AG08395 (cell line): ENCODE measurements at regions not wholly inside any gene's neighbourhood (a gene's known extent, or its start where the extent isn't known, plus 50 kb on each side); places are given as distances from the start of the nearest gene placed in this dataset.
"Not testable (repeated sequence)": the region's sequence is repeated elsewhere in the genome, so short reads cannot be mapped to it uniquely, and the experiment has no call there.

Experiments
- DNase-seq: peaks from one replicate; pipeline ENCODE4 v3.0.0; 2012; ENCODE audit warnings: mixed read lengths, low spot score

GRCh38 chr6:119449331-119450156 lies 100.0 kb upstream of the MAN1A1 start:
- no peak for DNase-seq

- no peak for DNase-seq
Observed at GRCh38 chr6:119447921-119448320, 98.4 kb upstream of the MAN1A1 start.

DNA sequence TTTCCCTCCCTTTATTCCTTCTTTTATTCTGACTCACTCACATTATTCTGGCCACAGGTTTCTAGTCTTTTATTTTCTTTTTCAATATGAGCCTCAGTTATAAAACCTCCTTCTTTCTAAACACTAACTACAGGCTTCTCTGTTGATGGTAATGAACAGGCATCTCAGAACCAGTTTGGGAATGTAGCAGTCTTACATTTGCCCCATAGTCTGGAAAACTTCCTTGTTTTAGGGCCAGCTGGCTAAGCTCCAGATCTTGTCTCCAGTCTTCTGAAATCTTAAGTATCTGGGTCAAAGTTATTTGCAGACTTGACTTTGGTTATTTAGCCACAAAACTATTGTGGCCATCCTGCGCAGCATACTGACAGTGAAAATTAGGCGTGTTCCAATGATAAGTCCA lies 97.0 kb upstream of the MAN1A1 start:
- peak; percentile 50 for DNase-seq

- peak; percentile 45 for DNase-seq
Observed at GRCh38 chr6:119446115-119446554, 96.6 kb upstream of the MAN1A1 start.

- no peak for DNase-seq
Observed at GRCh38 chr6:119445666-119446065, 96.1 kb upstream of the MAN1A1 start.

DNA sequence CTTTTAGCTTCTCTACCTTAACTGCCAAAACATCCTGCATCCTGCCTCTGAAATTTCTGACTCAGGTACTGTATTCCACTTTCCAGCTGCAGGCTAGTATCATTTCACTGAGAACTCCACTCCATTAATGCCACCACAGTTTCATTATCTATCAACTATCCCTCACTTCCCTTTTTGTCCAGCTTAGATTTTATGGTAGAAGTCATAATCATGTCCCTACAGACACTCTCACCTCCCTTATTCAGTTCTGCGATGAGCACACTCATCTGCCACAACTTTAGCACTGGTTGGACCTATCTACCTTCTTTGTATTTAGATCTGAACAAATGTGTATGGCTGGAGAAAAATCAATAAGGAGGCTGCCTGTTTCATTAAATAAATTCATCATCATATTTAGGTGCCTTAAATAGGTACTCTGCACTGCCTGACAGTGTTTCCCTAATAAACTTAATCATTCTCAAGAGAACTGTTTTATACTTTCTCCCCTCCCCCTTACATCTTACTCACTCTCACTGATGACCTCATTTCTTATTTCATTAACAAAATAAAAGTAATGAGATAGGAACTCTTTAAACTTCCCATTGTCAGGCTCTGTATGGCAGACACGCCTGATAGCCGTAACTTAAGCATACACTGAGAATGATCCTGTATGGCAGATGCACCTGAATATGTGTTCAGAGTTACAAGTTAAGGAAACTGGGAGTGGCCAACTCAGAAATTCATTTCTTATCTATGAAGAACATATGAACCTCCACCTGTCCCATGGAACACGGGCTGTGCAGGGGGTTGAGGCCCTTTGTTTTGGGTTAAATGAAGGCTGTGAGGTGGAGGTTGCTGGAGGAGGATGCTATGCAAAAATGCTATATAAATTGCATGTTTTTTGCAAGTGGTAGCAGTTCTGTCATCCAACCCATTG lies 95.3 kb upstream of the MAN1A1 start:
- no peak for DNase-seq

DNA sequence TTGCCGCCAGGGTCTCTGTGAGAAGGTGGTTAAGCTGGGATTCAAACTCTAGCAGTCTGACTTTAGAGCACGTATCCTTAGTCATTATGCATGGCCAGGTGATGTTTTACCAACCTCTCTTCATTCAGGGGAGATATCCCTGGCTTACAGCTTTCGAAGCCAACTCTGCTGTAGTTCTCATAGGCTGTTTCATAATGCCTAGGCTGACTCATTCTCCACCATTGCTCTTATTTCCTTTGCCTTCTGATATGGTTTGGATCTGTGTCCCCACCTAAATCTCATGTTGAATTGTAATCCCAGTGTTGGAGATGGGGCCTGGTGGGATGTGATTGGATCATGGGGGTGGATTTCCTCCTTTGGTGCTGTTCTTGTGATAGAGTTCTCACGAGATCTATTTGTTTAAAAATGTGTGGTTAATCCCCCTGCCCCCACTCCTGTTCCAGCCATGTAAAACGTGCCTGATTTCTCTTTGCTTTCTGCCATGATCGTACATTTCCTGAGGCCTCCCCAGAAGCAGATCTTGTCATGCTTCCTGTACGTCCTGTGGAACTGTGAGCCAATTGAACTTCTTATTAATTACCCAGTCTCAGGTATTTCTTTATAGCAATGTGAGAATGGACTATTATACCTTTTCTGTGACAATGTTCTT lies 94.6 kb upstream of the MAN1A1 start:
- no peak for DNase-seq

GRCh38 chr6:119442776-119443184 lies 93.2 kb upstream of the MAN1A1 start:
- no peak for DNase-seq

DNA sequence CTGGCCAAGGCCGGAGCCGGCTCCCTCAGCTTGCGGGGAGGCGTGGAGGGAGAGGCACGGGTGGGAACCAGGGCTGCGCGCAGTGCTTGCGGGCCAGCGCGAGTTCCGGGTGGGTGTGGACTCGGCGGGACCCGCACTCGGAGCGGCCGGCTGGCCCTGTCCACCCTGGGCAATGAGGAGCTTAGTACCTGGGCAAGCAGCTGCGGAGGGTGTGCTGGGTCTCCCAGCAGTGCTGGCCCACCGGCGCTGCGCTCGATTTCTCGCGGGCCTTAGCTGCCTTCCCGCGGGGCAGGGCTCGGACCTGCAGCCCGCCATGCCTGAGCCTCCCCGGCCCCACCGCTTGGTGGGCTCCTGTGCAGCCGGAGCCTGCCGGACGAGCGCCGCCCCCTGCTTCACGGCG lies 91.4 kb upstream of the MAN1A1 start:
- no peak for DNase-seq

GRCh38 chr6:119436583-119436982 lies 87.0 kb upstream of the MAN1A1 start:
- no peak for DNase-seq

DNA sequence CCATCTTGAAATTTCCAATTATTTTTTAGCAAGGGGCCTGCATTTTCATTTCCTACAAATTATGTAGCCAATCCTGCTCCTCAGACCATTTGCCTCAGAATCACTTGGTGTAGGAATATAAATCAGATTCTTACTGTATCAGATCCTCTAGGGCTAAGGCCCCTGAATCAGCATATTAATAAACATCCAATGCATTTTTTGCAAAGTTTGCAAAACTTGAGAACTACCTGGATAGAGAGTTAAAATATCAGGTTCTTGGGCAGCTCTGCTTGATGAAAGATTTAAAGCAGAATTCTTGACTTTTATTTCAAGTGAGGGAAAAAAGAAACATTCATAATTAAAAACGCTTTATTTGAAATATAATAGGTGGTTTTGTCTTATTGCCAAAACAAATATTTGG lies 82.2 kb upstream of the MAN1A1 start:
- DNase-seq: no peak

- DNase-seq: no peak
Observed at GRCh38 chr6:119430805-119431204, 81.2 kb upstream of the MAN1A1 start.

DNA sequence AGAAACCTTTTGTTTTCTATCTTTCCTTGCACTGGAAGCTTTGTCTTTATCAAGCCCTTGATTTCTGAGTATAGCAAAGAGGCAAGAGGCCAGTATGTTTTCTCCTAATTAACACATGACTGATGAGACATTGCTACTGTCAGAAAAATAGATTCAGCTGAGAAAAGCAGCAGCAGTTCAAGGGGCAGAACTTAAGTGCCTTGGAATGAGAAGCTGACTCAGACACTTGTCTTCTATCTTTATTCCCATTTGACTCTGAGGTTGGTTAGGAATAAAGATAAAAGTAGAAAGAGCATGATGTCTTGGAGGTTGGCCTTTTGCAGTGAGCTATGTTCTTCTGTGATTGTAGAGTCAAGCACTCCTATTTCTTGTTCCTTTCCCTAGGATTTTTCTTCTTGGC lies 79.1 kb upstream of the MAN1A1 start:
- no peak for DNase-seq

- peak; percentile 84 for DNase-seq
Observed at GRCh38 chr6:119426619-119427018, 77.1 kb upstream of the MAN1A1 start.

- DNase-seq: no peak
Observed at GRCh38 chr6:119423996-119424395, 74.4 kb upstream of the MAN1A1 start.

DNA sequence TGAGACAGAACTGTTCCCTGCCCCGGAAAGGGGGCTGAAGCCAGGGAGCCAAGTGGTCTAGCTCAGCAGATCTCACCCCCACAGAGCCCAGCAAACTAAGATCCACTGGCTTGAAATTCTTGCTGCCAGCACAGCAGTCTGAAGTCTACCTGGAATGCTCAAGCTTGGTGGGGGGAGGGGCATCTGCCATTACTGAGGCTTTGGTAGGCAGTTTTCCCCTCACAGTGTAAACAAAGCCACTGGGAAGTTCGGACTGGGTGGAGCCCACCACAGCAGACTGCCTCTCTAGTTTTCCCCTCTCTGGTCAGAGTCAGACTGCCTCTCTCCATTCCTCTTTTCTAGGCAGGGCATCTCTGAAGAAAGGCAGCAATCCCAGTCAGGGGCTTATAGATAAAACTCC lies 68.5 kb upstream of the MAN1A1 start:
- DNase-seq: not testable (repeated sequence)

GRCh38 chr6:119407156-119407555 lies 57.6 kb upstream of the MAN1A1 start:
- DNase-seq: no peak

DNA sequence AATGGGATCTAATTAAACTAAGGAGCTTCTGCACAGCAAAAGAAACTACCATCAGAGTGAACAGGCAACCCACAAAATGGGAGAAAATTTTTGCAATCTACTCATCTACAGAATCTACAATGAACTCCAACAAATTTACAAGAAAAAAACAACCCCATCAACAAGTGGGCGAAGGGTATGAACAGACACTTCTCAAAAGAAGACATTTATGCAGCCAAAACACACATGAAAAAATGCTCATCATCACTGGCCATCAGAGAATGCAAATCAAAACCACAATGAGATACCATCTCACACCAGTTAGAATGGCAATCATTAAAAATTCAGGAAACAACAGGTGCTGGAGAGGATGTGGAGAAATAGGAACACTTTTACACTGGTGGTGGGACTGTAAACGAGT lies 55.6 kb upstream of the MAN1A1 start:
- not testable (repeated sequence) for DNase-seq
